ENCODE measurements at regions not wholly inside any gene's neighbourhood (a gene's known extent, or its start where the extent isn't known, plus 50 kb on each side); places are given as distances from the start of the nearest gene placed in this dataset.

DNA sequence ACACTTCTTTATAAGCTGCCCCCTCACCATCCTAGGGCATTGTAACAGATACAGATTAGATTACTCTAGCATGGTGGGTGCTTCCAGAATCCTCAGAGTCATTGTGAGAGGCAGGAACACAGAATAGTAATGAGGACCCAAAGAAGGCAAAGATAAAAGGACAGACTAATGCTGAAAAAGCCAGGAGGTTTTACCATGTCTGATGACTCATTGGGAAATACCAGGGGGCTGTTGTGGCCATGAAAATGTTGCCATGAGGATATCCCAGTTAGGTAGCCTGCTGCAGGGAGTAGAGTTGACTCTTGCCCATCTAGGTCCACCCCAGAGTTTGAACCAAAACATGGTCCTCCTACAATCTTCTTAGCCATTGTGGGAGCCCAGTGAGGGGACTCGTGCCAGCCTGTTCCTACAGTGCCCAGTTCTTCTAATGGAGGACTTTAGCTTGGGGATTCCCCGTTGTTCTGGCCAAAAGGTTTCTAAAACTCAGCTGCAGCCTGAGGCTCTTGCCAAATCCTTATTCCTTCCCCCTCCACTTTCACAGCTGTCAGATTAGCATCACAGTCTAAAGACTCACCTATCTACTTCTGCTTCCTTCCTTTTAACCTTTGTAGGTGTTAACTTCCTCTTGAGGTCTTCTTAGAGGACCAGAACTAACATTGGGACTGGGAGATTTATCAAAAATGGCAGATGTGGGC lies 586.0 kb upstream of the AADAT start:
- TF ChIP-seq, protein P1, sequence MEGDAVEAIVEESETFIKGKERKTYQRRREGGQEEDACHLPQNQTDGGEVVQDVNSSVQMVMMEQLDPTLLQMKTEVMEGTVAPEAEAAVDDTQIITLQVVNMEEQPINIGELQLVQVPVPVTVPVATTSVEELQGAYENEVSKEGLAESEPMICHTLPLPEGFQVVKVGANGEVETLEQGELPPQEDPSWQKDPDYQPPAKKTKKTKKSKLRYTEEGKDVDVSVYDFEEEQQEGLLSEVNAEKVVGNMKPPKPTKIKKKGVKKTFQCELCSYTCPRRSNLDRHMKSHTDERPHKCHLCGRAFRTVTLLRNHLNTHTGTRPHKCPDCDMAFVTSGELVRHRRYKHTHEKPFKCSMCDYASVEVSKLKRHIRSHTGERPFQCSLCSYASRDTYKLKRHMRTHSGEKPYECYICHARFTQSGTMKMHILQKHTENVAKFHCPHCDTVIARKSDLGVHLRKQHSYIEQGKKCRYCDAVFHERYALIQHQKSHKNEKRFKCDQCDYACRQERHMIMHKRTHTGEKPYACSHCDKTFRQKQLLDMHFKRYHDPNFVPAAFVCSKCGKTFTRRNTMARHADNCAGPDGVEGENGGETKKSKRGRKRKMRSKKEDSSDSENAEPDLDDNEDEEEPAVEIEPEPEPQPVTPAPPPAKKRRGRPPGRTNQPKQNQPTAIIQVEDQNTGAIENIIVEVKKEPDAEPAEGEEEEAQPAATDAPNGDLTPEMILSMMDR (IDR thresholded peaks at IDR 0.05), result no peak
- no peak for TF ChIP-seq POLR2AphosphoS5 (IDR thresholded peaks at IDR 0.05)
- no peak for TF ChIP-seq EP300 (IDR thresholded peaks at IDR 0.05)
- no peak for TF ChIP-seq POLR2A (IDR thresholded peaks at IDR 0.05)
- WGBS, 2 donors (ENCODE audit: low coverage in 1 of 2), result 65 to 83% methylated on average over 1 to 2 of the region's 2 CpGs

DNA sequence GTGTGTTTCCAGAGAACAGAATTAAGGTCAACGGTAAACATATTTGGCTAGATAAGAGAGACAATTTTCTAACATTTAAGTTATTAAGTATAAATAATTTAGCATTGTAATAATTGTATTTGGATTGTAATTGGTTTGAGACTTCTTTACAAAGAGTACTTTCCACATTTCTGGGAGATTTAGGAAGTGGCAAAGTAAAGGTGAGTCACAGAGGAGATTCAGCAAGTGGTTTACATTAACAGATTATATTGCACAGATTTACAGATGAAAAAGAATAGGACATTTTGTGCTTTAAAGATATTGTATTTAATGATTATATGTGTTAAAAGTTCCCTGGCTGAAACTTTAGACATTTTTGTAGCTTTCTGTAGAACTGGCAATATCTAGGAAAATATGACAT lies 584.4 kb upstream of the AADAT start:
- H3K4me1 ChIP-seq, result no peaks in the 10 kb centered on the region
- no peaks in the 10 kb centered on the region for H3K36me3 ChIP-seq
- TF ChIP-seq POLR2A (IDR thresholded peaks at IDR 0.05) (no peak), POLR2AphosphoS5 (IDR thresholded peaks at IDR 0.05) (no peak), EP300 (IDR thresholded peaks at IDR 0.05) (no peak)
- TF ChIP-seq, protein P1 (IDR thresholded peaks at IDR 0.05), result no peak
- no peaks in the 10 kb centered on the region for H3K27me3 ChIP-seq
- H3K4me3 ChIP-seq, result no peak overlapping the region
- H3K27ac ChIP-seq, result no peak overlapping the region
- 89 to 100% methylated on average over 1 of the region's 1 CpG for WGBS, 2 donors (ENCODE audit: low coverage in 1 of 2)
- ATAC-seq, result no peak
- H3K9me3 ChIP-seq, result no peaks in the 10 kb centered on the region

More for the DNA sequence above, 586.0 kb upstream of the AADAT start:
- Histone ChIP-seq H3K9me3 (no peaks in the 10 kb centered on the region), H3K36me3 (no peaks in the 10 kb centered on the region), H3K27ac (no peak overlapping the region), H3K27me3 (no peaks in the 10 kb centered on the region), H3K4me3 (no peak overlapping the region), H3K4me1 (no peaks in the 10 kb centered on the region)
- no peak for ATAC-seq

DNA sequence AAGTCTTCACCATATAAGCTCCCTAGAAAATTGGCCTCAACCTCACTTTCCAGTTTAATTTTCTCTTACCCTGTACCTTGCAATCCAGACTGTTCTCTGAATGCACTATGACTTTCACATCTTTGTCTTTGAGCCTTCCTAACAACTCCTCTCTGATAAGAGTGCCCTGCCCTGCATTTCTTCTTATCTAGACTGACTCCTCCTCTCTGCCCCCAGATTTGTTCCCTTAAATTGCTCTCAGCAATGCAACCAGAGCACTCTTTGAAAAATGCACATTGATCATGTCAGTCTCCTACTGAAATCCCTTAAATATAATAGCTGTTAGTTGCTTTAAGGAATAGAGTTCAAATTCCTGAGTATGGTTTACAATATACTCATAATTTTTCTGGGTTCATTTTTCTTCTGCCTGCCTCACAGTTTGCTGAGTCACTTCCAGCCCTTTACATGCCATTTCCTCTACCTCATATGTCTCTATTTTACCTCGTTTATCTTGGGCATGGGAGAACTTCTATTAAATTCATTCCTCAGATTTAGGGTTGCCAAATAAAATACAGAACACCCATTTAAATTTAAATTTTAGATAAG lies 582.7 kb upstream of the AADAT start:
- Histone ChIP-seq H3K27ac (no peak overlapping the region), H3K27me3 (no peaks in the 10 kb centered on the region), H3K4me1 (no peaks in the 10 kb centered on the region), H3K4me3 (no peak overlapping the region), H3K9me3 (no peaks in the 10 kb centered on the region), H3K36me3 (no peaks in the 10 kb centered on the region)
- WGBS, 2 donors (ENCODE audit: low coverage in 1 of 2), result 0% methylated on average over 1 of the region's 1 CpG
- no peak for ATAC-seq
- TF ChIP-seq, protein P1 (IDR thresholded peaks at IDR 0.05), result no peak
- TF ChIP-seq POLR2AphosphoS5 (IDR thresholded peaks at IDR 0.05) (no peak), POLR2A (IDR thresholded peaks at IDR 0.05) (no peak), EP300 (IDR thresholded peaks at IDR 0.05) (no peak)

DNA sequence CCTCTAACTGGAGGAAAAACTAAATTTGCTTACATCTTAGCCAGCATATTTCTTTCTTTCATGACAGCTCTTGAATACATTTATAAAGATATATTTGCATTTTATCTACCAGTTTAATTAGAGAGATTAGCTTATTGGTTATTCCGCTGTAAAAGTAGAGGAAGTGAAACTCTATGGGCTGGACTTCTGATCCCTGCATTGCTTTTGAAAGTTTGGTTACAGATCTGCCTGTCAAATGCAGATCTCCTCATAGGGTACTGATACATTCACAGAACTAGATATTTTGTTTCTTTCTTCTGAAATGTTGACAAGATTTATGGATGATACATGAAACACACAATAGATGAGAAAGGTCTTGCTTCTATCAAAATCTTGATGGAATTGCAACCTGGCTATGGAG lies 581.4 kb upstream of the AADAT start:
- no peak overlapping the region for H3K27ac ChIP-seq
- no peaks in the 10 kb centered on the region for H3K27me3 ChIP-seq
- no peaks in the 10 kb centered on the region for H3K36me3 ChIP-seq
- 82 to 100% methylated on average over 1 of the region's 1 CpG for WGBS, 2 donors (ENCODE audit: low coverage in 1 of 2)
- ATAC-seq, result no peak
- no peak for TF ChIP-seq POLR2AphosphoS5 (IDR thresholded peaks at IDR 0.05)
- TF ChIP-seq EP300 (IDR thresholded peaks at IDR 0.05), result no peak
- TF ChIP-seq POLR2A (IDR thresholded peaks at IDR 0.05), result no peak
- TF ChIP-seq, protein P1 (IDR thresholded peaks at IDR 0.05), result no peak
- no peaks in the 10 kb centered on the region for H3K4me1 ChIP-seq
- H3K4me3 ChIP-seq, result no peak overlapping the region
- H3K9me3 ChIP-seq, result no peaks in the 10 kb centered on the region

DNA sequence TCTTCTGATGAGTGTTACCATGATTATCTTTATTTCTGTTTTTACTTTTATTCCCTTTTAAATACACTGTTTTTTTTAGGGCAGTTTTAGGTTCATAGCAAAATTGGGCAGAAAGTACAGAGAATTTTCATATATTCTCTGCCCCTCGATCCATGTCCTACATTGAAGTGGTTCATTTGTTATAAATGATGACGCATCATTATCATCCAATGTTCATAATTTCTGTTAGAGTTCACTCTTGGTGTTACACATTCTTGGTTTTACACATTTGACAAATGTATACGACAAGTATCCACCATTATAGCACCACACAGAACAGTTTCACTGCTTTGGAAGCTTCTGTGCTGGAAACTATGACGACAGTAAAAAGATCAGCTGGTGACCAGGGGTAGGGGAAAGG lies 578.1 kb upstream of the AADAT start:
- no peaks in the 10 kb centered on the region for H3K27me3 ChIP-seq
- no peaks in the 10 kb centered on the region for H3K36me3 ChIP-seq
- TF ChIP-seq POLR2A (IDR thresholded peaks at IDR 0.05) (no peak), POLR2AphosphoS5 (IDR thresholded peaks at IDR 0.05) (no peak), EP300 (IDR thresholded peaks at IDR 0.05) (no peak)
- TF ChIP-seq, protein P1 (IDR thresholded peaks at IDR 0.05), result no peak
- H3K9me3 ChIP-seq, result no peaks in the 10 kb centered on the region
- no peak overlapping the region for H3K27ac ChIP-seq
- no peak overlapping the region for H3K4me3 ChIP-seq
- H3K4me1 ChIP-seq, result no peaks in the 10 kb centered on the region
- ATAC-seq, result no peak
- WGBS, 2 donors (ENCODE audit: low coverage in 1 of 2), result 55 to 85% methylated on average over 4 of the region's 4 CpGs

All from gastroesophageal sphincter (tissue), 4 donors.